ENCODE measurements at regions not wholly inside any gene's neighbourhood (a gene's known extent, or its start where the extent isn't known, plus 50 kb on each side); places are given as distances from the start of the nearest gene placed in this dataset.

DNA sequence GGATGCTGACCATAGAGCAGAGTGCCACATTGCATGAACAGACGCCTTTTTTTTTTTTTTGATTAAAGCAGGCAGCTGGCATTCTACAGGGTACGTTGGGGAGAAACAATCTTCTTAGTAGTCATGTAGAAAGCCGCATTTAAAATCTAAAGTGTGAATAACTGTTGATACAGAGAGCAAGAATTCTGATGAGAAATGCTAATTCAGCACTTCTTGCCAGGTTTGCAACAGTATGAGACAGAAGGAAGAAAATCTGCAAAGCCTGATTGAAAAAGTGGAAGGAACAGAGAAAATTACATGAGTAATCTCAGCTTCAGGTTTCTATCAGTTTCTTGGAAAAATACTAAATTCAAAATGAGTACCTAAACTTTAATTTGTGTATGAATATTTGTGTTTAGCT, 232.7 kb upstream of the CHRM2 start:
- ATAC-seq: no peak
- no TSS peak for BruUV-seq (replicated peaks)

DNA sequence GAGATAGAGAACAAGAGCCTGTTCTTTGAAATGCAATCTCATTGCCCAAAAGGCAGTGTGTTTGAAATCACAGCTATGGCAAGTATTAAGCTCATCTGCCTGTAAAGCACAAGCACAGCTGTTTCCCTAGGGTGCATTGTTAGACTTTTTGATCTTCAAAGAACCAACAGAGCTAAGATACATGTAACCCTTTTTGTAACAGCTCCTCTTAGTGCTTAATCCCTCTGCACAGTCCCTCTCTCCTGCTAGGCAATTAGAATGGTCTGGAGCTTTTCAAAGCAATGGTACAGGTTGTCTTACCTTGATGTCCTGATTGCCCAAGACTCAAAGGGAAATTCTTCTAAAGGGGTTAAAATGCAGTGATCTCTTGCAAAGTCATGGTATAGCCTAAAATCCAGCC, 249.6 kb upstream of the CHRM2 start:
- ChIA-PET CTCF (no interaction called here), POLR2A (ENCODE audit: unreplicated experiment) (no interaction called here)
- H3K36me3 ChIP-seq (ENCODE audit: low read depth, low read length): no peaks in the 10 kb centered on the region
- intact Hi-C loops (cut with micrococcal nuclease): no loop called here
- H3K27me3 ChIP-seq (ENCODE audit: low read length): no peaks in the 10 kb centered on the region
- no peaks in the 10 kb centered on the region for H3K9me3 ChIP-seq (ENCODE audit: low read length)
- no peaks in the 10 kb centered on the region for H3F3A ChIP-seq (ENCODE audit: low read length, unreplicated experiment)
- no peak overlapping the region for H3K4me2 ChIP-seq (ENCODE audit: low read length)
- no peaks in the 10 kb centered on the region for H3K4me1 ChIP-seq (ENCODE audit: insufficient read depth, low read length)
- DNase-seq (no peak), ATAC-seq (no peak)
- H3K27ac ChIP-seq (ENCODE audit: low read length): no peak overlapping the region
- H4K20me1 ChIP-seq (ENCODE audit: low read length): no peaks in the 10 kb centered on the region
- H3K4me3 ChIP-seq (ENCODE audit: low read length): no peak overlapping the region
- no peak overlapping the region for H3K9ac ChIP-seq (ENCODE audit: low read length)
- no peaks in the 10 kb centered on the region for H3K79me2 ChIP-seq (ENCODE audit: low read length)
- no peaks in the 10 kb centered on the region for H3K9me2 ChIP-seq (replicated peaks; ENCODE audit: low read length)
- no peak overlapping the region for H2AFZ ChIP-seq (ENCODE audit: low read length)
- TF ChIP-seq EZH2 (IDR thresholded peaks at IDR 0.05; ENCODE audit: low read length, unreplicated experiment) (no peak), EZH2phosphoT487 (IDR thresholded peaks at IDR 0.05; ENCODE audit: borderline replicate concordance, low read length) (no peak)
- TF ChIP-seq, protein P1, sequence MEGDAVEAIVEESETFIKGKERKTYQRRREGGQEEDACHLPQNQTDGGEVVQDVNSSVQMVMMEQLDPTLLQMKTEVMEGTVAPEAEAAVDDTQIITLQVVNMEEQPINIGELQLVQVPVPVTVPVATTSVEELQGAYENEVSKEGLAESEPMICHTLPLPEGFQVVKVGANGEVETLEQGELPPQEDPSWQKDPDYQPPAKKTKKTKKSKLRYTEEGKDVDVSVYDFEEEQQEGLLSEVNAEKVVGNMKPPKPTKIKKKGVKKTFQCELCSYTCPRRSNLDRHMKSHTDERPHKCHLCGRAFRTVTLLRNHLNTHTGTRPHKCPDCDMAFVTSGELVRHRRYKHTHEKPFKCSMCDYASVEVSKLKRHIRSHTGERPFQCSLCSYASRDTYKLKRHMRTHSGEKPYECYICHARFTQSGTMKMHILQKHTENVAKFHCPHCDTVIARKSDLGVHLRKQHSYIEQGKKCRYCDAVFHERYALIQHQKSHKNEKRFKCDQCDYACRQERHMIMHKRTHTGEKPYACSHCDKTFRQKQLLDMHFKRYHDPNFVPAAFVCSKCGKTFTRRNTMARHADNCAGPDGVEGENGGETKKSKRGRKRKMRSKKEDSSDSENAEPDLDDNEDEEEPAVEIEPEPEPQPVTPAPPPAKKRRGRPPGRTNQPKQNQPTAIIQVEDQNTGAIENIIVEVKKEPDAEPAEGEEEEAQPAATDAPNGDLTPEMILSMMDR (conservative IDR thresholded peaks at IDR 0.05; ENCODE audit: low read depth, low read length): no peak
- no TSS peak for BruUV-seq (replicated peaks)

More for the DNA sequence above, 232.7 kb upstream of the CHRM2 start:
- Histone ChIP-seq H3K9me2 (replicated peaks; ENCODE audit: low read length) (no peaks in the 10 kb centered on the region), H4K20me1 (ENCODE audit: low read length) (no peaks in the 10 kb centered on the region), H3K9ac (ENCODE audit: low read length) (no peak overlapping the region), H3K79me2 (ENCODE audit: low read length) (no peaks in the 10 kb centered on the region), H3K4me3 (ENCODE audit: low read length) (no peak overlapping the region), H2AFZ (ENCODE audit: low read length) (no peak overlapping the region), H3F3A (ENCODE audit: low read length, unreplicated experiment) (no peaks in the 10 kb centered on the region), H3K4me2 (ENCODE audit: low read length) (no peak overlapping the region), H3K27ac (ENCODE audit: low read length) (no peak overlapping the region), H3K9me3 (ENCODE audit: low read length) (no peaks in the 10 kb centered on the region), H3K27me3 (ENCODE audit: low read length) (0 out of 2 replicates have a peak, but pooled peaks cover 2% of the 10 kb centered on the region), H3K36me3 (ENCODE audit: low read depth, low read length) (no peaks in the 10 kb centered on the region), H3K4me1 (ENCODE audit: insufficient read depth, low read length) (no peaks in the 10 kb centered on the region)
- no peak for DNase-seq
- intact Hi-C loops (cut with micrococcal nuclease): no loop called here
- POLR2A ChIA-PET (ENCODE audit: unreplicated experiment): no interaction called here
- TF ChIP-seq EZH2 (IDR thresholded peaks at IDR 0.05; ENCODE audit: low read length, unreplicated experiment): no peak
- TF ChIP-seq, protein P1 (conservative IDR thresholded peaks at IDR 0.05; ENCODE audit: low read depth, low read length): no peak
- no peak for TF ChIP-seq EZH2phosphoT487 (IDR thresholded peaks at IDR 0.05; ENCODE audit: borderline replicate concordance, low read length)
- CTCF ChIA-PET: no interaction called here

DNA sequence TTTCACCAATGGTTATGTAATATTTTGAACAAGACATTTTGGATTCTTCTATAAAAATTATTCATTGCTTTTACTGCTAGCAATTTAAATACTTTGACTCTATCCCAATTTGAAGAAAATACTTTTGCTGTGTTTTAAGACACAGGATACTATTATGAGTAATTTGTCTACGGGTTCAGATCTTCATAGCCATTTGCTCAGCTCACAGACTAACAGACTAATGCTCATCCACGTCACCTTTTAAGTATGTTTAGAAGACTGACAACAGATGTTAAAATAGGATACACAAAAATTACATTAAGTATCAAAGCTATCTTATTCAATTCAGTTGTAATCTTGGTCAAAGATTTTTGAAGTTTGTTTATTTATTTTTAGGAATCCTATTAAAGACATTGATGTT, 251.3 kb upstream of the CHRM2 start:
- POLR2A ChIA-PET (ENCODE audit: unreplicated experiment): no interaction called here
- BruUV-seq (replicated peaks): no TSS peak

More for the DNA sequence above, 251.3 kb upstream of the CHRM2 start:
- Histone ChIP-seq H3K36me3 (ENCODE audit: low read depth, low read length) (no peaks in the 10 kb centered on the region), H3K4me1 (ENCODE audit: insufficient read depth, low read length) (no peaks in the 10 kb centered on the region), H3K79me2 (ENCODE audit: low read length) (no peaks in the 10 kb centered on the region), H3K4me3 (ENCODE audit: low read length) (no peak overlapping the region), H3F3A (ENCODE audit: low read length, unreplicated experiment) (no peaks in the 10 kb centered on the region), H4K20me1 (ENCODE audit: low read length) (no peaks in the 10 kb centered on the region), H3K27ac (ENCODE audit: low read length) (no peak overlapping the region), H2AFZ (ENCODE audit: low read length) (no peak overlapping the region), H3K9me3 (ENCODE audit: low read length) (no peaks in the 10 kb centered on the region), H3K9ac (ENCODE audit: low read length) (no peak overlapping the region), H3K4me2 (ENCODE audit: low read length) (no peak overlapping the region), H3K27me3 (ENCODE audit: low read length) (no peaks in the 10 kb centered on the region), H3K9me2 (replicated peaks; ENCODE audit: low read length) (no peaks in the 10 kb centered on the region)
- intact Hi-C loops (cut with micrococcal nuclease): no loop called here
- TF ChIP-seq EZH2phosphoT487 (IDR thresholded peaks at IDR 0.05; ENCODE audit: borderline replicate concordance, low read length) (no peak), EZH2 (IDR thresholded peaks at IDR 0.05; ENCODE audit: low read length, unreplicated experiment) (no peak)
- TF ChIP-seq, protein P1 (conservative IDR thresholded peaks at IDR 0.05; ENCODE audit: low read depth, low read length): no peak
- no peak for ATAC-seq
- DNase-seq: no peak
- CTCF ChIA-PET: no interaction called here
